NCI-H748 treated with DMSO at 0.1 percent for 48 hours (cell line): ENCODE measurements at regions not wholly inside any gene's neighbourhood (a gene's known extent, or its start where the extent isn't known, plus 50 kb on each side); places are given as distances from the start of the nearest gene placed in this dataset.

Source experiments
- DNase-seq: peaks from one replicate; lab custom pipeline; 2025; lab: John Stamatoyannopoulos, UW

- DNase-seq: no peak
Observed at GRCh38 chr15:87354661-87355410, 901.7 kb downstream of the NTRK3 start.

- DNase-seq: no peak
Observed at GRCh38 chr15:87349181-87349580, 907.4 kb downstream of the NTRK3 start.

GRCh38 chr15:87348746-87349145 is 907.8 kb downstream of the NTRK3 start:
- DNase-seq: peak; percentile 8

GRCh38 chr15:87347806-87348515 is 908.6 kb downstream of the NTRK3 start:
- no peak for DNase-seq

DNA sequence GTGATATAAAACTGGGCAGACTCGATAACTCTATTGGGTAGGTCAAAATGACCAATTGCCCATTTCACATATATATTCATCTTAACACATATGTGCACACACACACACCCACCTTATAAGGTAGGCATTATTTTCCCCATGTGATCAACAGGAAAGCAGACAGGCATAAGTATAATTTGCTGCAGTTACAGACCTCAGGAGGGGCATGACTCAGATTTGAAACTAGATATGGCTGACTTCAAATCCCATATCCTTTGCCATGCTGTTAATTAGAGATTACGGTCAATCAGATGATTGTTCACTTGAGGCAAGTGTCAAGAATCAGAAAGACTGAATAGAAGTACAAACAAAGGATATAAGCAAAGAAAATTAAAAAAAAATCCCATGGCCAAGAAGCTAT is 910.6 kb downstream of the NTRK3 start:
- DNase-seq: no peak

GRCh38 chr15:87343966-87344365 is 912.6 kb downstream of the NTRK3 start:
- DNase-seq: no peak

- DNase-seq: no peak
Observed at GRCh38 chr15:87340370-87340769, 916.2 kb downstream of the NTRK3 start.

DNA sequence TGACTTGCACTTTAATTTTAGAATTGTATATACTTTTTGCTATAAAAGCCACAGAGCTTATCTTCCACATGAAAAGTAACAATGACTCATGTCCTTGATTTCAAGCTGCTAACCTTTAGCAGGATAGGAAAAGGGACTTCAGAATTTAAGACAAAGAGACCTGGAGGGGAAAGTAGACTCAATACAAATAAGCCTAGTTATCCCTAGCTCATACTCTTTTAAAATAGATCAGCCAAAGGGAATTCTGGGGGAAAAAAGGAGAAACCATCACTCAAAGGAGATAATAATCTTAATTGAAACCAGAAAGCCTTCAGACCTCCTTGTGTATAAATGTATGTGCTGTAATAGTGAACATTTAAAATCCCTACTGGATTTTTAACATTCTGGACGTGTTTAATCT is 930.3 kb downstream of the NTRK3 start:
- no peak for DNase-seq

GRCh38 chr15:87322870-87323269 is 933.7 kb downstream of the NTRK3 start:
- no peak for DNase-seq

DNA sequence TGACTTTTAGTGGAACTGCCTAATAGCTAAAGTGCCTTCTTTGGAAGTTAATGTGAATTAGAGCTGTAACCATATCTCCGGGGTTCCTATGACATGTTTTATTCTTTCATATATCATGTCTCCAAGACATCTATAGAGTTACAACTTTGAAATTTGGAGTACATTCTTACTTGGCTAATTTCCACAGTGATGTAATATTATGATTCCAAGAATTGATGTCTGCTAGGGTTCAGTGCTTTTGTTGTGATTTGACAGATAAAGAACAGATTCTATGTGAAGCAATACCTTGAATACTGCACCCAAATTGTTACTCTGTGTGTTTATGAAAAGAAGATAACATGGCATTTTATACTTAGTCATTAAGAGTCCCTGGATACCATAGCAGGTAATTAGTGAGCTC is 934.3 kb downstream of the NTRK3 start:
- DNase-seq: no peak

GRCh38 chr15:87317900-87318299 is 938.6 kb downstream of the NTRK3 start:
- DNase-seq: no peak

DNA sequence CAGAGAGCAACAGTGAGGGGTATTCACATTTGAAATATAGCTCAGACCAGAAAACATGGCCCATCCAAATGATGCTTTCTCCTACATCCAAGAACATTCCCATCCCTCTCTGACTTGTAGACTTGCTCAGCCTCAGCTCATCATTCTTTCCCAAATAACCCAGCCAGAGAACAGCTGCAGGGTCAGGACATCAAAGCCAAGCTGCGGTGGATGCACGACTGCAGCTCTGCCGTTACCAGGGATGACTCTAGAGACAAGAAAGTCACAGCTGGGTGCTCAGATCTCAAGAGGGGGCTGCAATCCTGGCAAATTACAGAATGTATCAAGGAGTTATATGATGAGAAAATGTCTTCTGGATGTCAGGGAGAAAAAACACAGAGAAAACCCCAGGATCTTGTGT is 944.3 kb downstream of the NTRK3 start:
- no peak for DNase-seq

DNA sequence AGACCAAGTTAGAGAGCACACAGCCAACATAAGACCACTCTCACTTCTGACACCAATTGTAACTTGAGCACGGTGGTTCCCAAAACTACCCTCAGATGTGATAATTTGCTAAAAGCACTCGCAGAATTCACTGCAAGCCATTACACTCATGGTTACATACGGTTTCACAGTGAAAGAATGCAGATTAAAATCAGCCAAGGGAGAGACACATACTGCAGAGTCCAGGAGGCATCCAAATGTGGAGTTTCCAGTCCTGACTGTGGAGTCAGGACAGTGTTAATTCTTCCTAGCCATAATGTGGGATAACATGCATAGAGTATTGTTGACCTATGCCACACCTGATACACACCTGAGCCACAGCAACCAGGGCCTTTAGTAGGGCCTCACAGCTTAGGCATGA is 956.4 kb downstream of the NTRK3 start:
- no peak for DNase-seq

GRCh38 chr15:87294854-87295253 is 961.7 kb downstream of the NTRK3 start:
- no peak for DNase-seq

DNA sequence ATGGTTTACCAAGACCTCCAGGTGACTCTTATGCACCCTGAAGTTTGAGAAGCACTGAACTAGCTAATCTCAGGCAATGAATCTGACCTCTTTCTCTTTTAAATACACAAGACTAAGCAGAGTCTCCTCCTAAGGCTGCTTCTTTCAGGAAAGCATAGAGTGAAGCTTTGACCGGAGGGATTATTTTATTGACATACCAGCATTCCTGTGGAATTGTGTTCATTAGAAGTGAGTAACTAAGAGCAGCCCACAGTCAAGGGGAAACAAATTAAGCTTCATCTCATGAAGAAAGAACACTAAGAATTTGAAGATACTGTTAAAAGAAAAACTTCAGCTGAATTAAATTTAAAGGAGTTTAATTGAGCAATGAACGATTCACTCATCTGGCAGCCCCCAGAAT is 963.5 kb downstream of the NTRK3 start:
- DNase-seq: no peak

GRCh38 chr15:87287156-87287555 is 969.4 kb downstream of the NTRK3 start:
- no peak for DNase-seq

- no peak for DNase-seq
Observed at GRCh38 chr15:87269566-87269965, 987.0 kb downstream of the NTRK3 start.

DNA sequence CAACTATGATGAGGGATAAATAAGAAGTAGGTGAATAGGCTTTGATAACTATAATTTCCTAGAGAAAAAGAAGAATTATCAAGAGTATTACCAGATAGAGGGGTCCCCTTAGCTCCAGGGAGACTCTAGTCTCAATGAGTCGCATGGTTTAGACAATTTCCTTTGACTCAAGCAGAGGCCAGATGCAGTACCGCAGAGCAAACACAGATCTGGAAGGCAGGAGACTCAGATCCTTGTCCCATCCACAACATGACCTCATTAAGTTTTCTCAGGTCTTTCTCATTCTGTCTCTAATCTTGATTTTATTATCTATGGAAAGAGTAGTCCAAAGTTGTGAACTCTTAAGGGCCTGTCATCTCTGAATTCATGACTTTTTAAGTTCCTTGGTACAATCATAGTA is 987.9 kb downstream of the NTRK3 start:
- DNase-seq: no peak

GRCh38 chr15:87267798-87268197 is 988.7 kb downstream of the NTRK3 start:
- DNase-seq: no peak

- no peak for DNase-seq
Observed at GRCh38 chr15:87263871-87264270, 992.7 kb downstream of the NTRK3 start.

DNA sequence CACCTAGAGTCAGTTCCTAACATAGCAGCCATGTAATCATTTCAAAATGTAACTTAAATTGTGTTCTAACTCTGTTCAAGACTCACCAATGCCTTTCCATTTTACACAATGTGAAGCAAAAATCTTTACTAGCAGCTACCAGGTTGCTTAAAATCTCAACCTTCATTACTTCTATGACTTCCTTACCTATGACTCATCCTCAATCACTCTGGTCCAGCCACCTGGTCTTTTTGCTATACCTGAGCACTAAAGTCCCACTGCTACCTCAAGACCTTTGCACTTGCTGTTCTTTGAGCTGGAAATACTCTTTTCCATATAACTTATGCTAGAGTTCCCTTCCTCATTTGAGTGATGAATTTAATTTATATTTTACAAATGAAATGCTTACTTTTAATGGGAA is 993.2 kb downstream of the NTRK3 start:
- DNase-seq: no peak

GRCh38 chr15:87245592-87245991 is 1010.9 kb downstream of the NTRK3 start:
- DNase-seq: no peak

- DNase-seq: no peak
Observed at GRCh38 chr15:87243474-87243873, 1013.1 kb downstream of the NTRK3 start.
